GM21619 (cell line): ENCODE measurements at regions not wholly inside any gene's neighbourhood (a gene's known extent, or its start where the extent isn't known, plus 50 kb on each side); places are given as distances from the start of the nearest gene placed in this dataset.

ENCODE experiments used
- ATAC-seq: cut with Tn5 transposase; IDR thresholded peaks from one replicate; pipeline ENCODE4 v1.9.1; 2021; ENCODE audit not compliant: unreplicated experiment

GRCh38 chr9:89806371-89807100 is 201.7 kb downstream of the GADD45G start:
- ATAC-seq: no peak

- no peak for ATAC-seq
These were observed 202.2 kb downstream of the GADD45G start for GRCh38 chr9:89807101-89807395.

- ATAC-seq: no peak
These were observed 202.9 kb downstream of the GADD45G start for GRCh38 chr9:89807682-89808075.

- no peak for ATAC-seq
These were observed 203.4 kb downstream of the GADD45G start for GRCh38 chr9:89808076-89808755.

- no peak for ATAC-seq
These were observed 204.0 kb downstream of the GADD45G start for GRCh38 chr9:89808756-89809181.

DNA sequence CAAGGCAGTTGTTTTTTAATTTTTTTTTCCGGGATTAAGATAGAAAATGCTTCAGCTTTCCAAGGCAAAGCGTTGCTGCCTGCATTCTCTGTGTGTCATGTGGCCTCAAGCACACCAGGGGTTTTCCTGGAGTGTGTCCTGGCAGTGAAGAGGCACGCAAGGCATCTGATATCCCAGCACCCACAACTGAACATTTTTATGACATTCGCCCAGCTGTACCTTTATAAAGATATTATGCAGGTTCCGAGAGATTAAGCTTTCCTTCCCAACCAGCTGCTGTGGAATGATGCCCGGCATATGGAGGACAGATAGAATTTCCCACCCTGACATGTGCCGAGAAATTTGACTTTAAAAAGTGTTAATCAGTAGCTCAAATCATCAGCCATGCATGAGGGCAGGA is 205.6 kb downstream of the GADD45G start:
- ATAC-seq: no peak

DNA sequence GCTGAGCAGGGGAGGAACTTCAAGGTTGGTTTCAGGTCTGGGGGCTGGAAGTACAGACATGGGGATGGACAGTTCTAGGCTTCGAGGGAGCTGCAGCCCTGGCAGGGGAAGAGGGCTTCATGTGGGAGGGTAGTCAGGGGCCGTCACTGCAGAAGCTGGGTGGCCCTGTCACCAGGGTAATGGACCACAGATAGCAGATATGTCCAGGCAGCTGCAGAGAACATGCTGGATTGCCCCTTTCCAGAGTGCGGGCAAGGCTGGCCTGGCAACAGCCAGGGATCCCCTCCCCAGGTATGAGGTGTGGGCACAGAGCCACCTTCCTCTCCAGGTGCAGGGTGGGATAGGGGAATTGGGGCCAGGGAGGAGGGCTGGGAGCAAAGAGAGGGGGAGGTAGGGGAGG is 206.5 kb downstream of the GADD45G start:
- ATAC-seq: no peak

DNA sequence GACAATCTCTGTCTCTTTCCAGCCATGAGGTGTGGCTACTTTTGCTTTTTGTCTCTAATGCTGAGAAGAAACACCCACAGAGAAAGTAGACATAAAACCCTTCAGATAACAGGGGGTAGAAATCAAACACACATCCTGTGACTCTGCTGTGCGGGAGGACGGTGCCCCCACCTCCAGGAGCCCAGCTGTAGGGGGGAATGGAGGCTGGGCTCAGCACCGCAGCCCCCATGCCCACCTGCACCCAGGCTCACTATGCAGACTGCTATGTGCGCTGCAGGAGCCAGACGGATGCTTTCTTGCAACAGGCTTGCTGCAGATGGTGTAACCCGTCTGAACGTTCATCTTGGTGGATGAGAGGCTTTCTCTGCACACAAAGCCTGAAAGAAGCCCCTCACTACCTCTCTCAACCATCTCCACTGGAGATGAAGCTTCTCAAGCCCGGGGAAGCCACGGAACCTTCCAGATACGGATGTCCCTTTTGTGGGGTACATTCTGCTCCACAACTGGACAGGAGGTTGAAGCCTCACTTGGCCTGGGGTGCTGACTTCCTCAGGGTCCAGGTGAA is 207.2 kb downstream of the GADD45G start:
- ATAC-seq: no peak

DNA sequence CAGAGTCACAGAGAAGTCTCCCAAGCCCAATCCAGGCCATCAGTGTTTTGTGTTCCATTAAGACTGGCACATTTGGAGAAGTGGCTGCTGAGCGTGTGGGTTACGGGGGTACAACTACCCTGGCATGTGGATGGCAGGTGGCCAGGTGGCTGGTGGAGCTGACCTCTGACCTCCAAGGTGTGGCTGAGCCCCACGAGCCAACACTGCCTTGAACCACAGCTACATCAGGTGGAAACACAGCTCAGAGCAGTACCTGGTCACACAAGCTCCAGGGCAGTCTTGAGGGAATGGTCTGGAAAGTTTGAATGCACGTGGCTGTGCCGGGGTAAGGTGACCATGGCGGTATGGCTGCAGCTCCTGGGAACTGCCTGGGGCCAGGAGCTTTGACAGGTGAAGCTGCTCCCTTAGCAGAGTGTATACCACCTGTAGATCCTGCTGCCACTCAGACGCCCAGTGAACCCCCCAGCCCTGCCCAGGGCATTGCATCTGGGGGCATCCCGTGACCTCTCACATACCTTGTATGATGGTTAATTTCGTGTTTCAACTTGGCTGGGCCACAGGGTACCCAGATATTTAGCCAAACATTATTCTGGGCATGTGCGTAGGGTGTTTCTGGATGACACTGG is 207.9 kb downstream of the GADD45G start:
- ATAC-seq: no peak

GRCh38 chr9:89813482-89813881 is 208.7 kb downstream of the GADD45G start:
- ATAC-seq: no peak

DNA sequence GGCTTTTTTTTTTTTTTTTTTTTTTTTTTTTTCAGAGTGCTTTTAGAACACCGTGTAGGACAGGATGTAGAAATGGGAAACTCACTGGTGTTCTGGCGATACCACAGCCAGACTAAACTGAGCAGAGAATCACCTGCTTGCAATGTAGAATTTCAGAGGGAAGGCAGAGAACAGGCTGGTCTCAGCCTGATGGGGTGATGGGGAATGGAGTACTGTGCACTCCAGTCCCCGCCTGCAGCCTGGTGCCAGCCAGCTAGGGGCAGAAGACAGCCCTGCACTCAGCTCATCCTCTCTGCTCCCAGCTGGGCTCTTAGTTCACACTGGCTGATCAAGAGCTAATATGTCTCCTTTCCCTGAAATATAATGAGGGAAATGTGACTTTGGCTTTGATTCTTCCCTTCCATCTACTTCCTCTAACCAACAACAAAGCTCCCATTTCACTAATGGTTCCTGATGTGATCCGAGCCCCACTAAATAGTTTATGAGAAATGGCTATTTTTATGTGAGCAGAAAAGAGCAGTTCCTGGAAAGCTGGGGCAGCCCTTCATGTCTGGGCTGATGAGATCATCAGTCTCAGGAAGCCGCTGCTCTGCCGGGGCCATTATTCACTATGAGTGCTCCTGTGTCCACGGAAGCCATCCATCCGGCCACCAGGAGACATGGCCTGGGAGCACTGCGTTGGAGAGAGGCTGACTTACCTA is 209.7 kb downstream of the GADD45G start:
- ATAC-seq: no peak

- ATAC-seq: no peak
These were observed 210.5 kb downstream of the GADD45G start for GRCh38 chr9:89815061-89815902.

- ATAC-seq: peak; percentile 96
These were observed 211.2 kb downstream of the GADD45G start for GRCh38 chr9:89815903-89816573.

- ATAC-seq: no peak
These were observed 212.5 kb downstream of the GADD45G start for GRCh38 chr9:89817151-89817950.

DNA sequence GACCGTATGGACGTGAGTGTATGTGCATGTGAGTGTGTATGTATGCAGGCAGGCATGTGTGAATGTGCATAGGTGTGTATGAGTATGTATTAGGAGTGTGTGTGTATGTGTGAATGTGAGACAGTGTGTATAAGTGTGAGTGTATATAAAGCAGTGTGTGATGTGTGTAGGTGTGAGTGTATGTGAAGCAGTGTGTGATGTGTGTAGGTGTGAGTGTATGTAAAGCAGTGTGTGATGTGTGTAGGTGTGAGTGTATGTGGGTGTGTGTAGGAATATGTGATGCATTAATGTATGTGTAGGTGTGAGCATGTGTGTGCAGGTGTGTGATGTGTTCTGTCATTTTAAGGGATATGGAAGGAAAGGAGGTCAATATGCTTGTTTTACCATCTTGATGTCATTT is 215.5 kb downstream of the GADD45G start:
- ATAC-seq: no peak

DNA sequence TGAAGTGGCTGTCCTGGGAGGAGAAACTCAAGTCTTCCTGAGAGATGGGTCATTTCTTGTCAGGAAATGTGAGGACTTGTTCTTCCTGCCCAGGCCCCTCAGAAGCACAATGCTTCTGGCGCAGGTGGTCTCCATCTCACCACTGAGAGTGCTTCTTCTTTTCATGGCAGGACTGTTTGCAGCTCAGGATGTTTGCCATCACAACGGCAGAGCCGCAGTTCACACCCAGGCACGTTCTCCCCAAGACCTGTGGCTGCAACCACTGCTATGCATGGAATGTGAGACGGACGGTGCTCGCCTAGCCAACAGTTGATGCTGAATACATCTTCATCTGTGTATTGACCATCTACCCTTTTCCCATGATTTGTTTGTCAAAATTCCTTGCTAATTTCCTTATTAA is 216.3 kb downstream of the GADD45G start:
- ATAC-seq: no peak

- no peak for ATAC-seq
These were observed 218.2 kb downstream of the GADD45G start for GRCh38 chr9:89822996-89823395.

- no peak for ATAC-seq
These were observed 220.9 kb downstream of the GADD45G start for GRCh38 chr9:89825669-89826068.

DNA sequence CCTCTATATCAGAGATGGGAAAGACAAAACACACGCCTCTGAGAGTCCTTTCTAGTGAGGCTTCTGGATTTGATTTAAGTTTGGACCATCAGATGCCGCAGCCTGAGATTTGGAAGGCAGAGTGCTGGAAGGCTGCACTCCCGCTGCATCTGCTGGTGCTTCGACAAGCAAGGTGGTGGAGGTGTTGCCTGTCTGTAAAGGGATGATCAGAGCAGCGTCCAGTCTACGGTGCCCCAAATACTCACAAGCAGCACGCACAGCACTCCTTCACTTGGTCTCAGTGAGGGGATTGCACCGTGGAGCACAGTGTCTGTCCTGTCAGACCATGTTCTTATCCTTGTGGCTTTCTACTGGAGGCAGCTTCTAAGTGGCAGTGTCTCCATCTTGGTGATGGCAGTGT is 221.4 kb downstream of the GADD45G start:
- ATAC-seq: no peak
